ENCODE measurements at regions not wholly inside any gene's neighbourhood (a gene's known extent, or its start where the extent isn't known, plus 50 kb on each side); places are given as distances from the start of the nearest gene placed in this dataset.

GRCh38 chr5:74946471-74946870 lies 80.3 kb upstream of the FAM169A start:
- Mint-ChIP-seq H3K27ac (no peak overlapping the region), H3K4me3 (no peak overlapping the region), H3K27me3 (ENCODE audit: low read depth) (no peaks in the 10 kb centered on the region), H3K9me3 (peaks cover 5% of the 10 kb centered on the region; the same call in 1 of the 2 replicates), H3K4me1 (peaks cover 16% of the 10 kb centered on the region), H3K36me3 (no peaks in the 10 kb centered on the region)
- no peak for TF ChIP-seq ZNF425 (CRISPR knock-in tag; conservative IDR thresholded peaks at IDR 0.05)
- no peak for TF ChIP-seq ESRRA (CRISPR knock-in tag; IDR thresholded peaks at IDR 0.05; ENCODE audit: borderline replicate concordance)
- no peak for TF ChIP-seq CDX4 (CRISPR knock-in tag; IDR thresholded peaks at IDR 0.05; ENCODE audit: borderline replicate concordance)
- no peak for TF ChIP-seq NFE2L1 (CRISPR knock-in tag; IDR thresholded peaks at IDR 0.05)
- TF ChIP-seq, protein P1, sequence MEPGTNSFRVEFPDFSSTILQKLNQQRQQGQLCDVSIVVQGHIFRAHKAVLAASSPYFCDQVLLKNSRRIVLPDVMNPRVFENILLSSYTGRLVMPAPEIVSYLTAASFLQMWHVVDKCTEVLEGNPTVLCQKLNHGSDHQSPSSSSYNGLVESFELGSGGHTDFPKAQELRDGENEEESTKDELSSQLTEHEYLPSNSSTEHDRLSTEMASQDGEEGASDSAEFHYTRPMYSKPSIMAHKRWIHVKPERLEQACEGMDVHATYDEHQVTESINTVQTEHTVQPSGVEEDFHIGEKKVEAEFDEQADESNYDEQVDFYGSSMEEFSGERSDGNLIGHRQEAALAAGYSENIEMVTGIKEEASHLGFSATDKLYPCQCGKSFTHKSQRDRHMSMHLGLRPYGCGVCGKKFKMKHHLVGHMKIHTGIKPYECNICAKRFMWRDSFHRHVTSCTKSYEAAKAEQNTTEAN (CRISPR knock-in tag; IDR thresholded peaks at IDR 0.05) = no peak
- TF ChIP-seq IRF1 (CRISPR knock-in tag; IDR thresholded peaks at IDR 0.05) = no peak
- TF ChIP-seq NR3C1 (CRISPR knock-in tag; conservative IDR thresholded peaks at IDR 0.05; ENCODE audit: low read depth) = no peak
- TF ChIP-seq E2F5 (CRISPR knock-in tag; IDR thresholded peaks at IDR 0.05) = no peak
- TF ChIP-seq ZSCAN18 (CRISPR knock-in tag; IDR thresholded peaks at IDR 0.05) = no peak
- no peak for TF ChIP-seq ZNF317 (CRISPR knock-in tag; IDR thresholded peaks at IDR 0.05; ENCODE audit: borderline replicate concordance, low read depth)
- TF ChIP-seq TCF7 (CRISPR knock-in tag; IDR thresholded peaks at IDR 0.05; ENCODE audit: low read depth) = no peak
- TF ChIP-seq AFF4 (CRISPR knock-in tag; IDR thresholded peaks at IDR 0.05; ENCODE audit: borderline replicate concordance) = no peak
- TF ChIP-seq HMGA2 (CRISPR knock-in tag; IDR thresholded peaks at IDR 0.05) = no peak
- no peak for TF ChIP-seq ZMAT4 (CRISPR knock-in tag; IDR thresholded peaks at IDR 0.05)
- TF ChIP-seq MXD4 (CRISPR knock-in tag; IDR thresholded peaks at IDR 0.05; ENCODE audit: borderline replicate concordance) = no peak
- TF ChIP-seq FOXP1 (CRISPR knock-in tag; IDR thresholded peaks at IDR 0.05; ENCODE audit: borderline replicate concordance) = no peak
- no peak for TF ChIP-seq TP53 (CRISPR knock-in tag; IDR thresholded peaks at IDR 0.05)
- no peak for TF ChIP-seq ZNF423 (CRISPR knock-in tag; IDR thresholded peaks at IDR 0.05)
- no peak for TF ChIP-seq ZNF121 (CRISPR knock-in tag; IDR thresholded peaks at IDR 0.05)
- TF ChIP-seq, protein P2, sequence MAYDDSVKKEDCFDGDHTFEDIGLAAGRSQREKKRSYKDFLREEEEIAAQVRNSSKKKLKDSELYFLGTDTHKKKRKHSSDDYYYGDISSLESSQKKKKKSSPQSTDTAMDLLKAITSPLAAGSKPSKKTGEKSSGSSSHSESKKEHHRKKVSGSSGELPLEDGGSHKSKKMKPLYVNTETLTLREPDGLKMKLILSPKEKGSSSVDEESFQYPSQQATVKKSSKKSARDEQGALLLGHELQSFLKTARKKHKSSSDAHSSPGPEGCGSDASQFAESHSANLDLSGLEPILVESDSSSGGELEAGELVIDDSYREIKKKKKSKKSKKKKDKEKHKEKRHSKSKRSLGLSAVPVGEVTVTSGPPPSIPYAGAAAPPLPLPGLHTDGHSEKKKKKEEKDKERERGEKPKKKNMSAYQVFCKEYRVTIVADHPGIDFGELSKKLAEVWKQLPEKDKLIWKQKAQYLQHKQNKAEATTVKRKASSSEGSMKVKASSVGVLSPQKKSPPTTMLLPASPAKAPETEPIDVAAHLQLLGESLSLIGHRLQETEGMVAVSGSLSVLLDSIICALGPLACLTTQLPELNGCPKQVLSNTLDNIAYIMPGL (CRISPR knock-in tag; IDR thresholded peaks at IDR 0.05) = no peak
- DNase-seq (ENCODE audit: low spot score) = no peak
- CTCF ChIA-PET = no interaction called here
- no peak for ATAC-seq
- POLR2A ChIA-PET = no interaction called here
